HepG2 (cell line): ENCODE measurements at regions not wholly inside any gene's neighbourhood (a gene's known extent, or its start where the extent isn't known, plus 50 kb on each side); places are given as distances from the start of the nearest gene placed in this dataset.

Experiments
- ATAC-seq: fragments of 200-7000 bp; cut with Tn5 transposase; 3 replicates; pipeline ENCODE4 v1.9.1; 2020; ENCODE audit warnings: mild to moderate bottlenecking, moderate library complexity
- BruUV-seq: library from RNA; stranded (reverse); fragments of 400-500 nt; replicated peaks from 2 replicates; lab custom pipeline; 2021; lab: Mats Ljungman, UMichigan
- CTCF ChIA-PET: fragments of 300-600 bp; formaldehyde crosslinking; extraction: SDS; loops from one replicate; lab custom pipeline; 2021; ENCODE audit warnings: low total read pairs, inconsistent platforms, low intra/inter-chr PET ratio; lab: Yijun Ruan, JAX
- POLR2A ChIA-PET: fragments of 350-600 bp; sonication (Branson Sonifier 250); formaldehyde crosslinking; loops from one replicate; lab custom pipeline; 2020; ENCODE audit warnings: antibody characterized with exemption, inconsistent platforms; lab: Yijun Ruan, JAX
- DNase-seq: peaks from one replicate; pipeline ENCODE4 v3.0.0-alpha.2; 2015; ENCODE audit warnings: low spot score
- FAIRE-seq: peaks from 3 replicates; lab custom pipeline; 2011; peaks lifted over from hg19 to GRCh38; lab: Jason Lieb, UNC
- H2AFZ ChIP-seq: one replicate; pipeline ENCODE4 v1.6.1; 2011; ENCODE audit warnings: low read length, inconsistent platforms
- H3K27ac ChIP-seq: fragments of 300-600 bp; 3 replicates; pipeline ENCODE4 v1.8.0; 2011; ENCODE audit warnings: mixed run types, mild to moderate bottlenecking, mixed read lengths, low read length, inconsistent platforms; ENCODE audit not compliant: insufficient read depth; ENCODE audit errors: extremely low read length
- H3K27me3 ChIP-seq, 2 experiments: fragments of 200-600 bp in 1 of 2; 2 replicates in 1 of 2; 3 replicates in 1 of 2; pipeline versions ENCODE4 v1.6.0 to v1.8.0; 2011; ENCODE audit warnings: low read length in 2 of 2, mild to moderate bottlenecking in 2 of 2, moderate library complexity in 2 of 2, inconsistent platforms in 1 of 2; ENCODE audit not compliant: insufficient read depth in 2 of 2, control insufficient read depth in 1 of 2
- H3K36me3 ChIP-seq, 2 experiments: fragments of 200-600 bp in 1 of 2; replicated peaks in 1 of 2; 2 replicates in 1 of 2; 3 replicates in 1 of 2; pipeline versions ENCODE4 v1.5.1 to v1.8.0; 2011; ENCODE audit warnings: low read length in 2 of 2, inconsistent platforms in 1 of 2; ENCODE audit not compliant: insufficient read depth in 2 of 2, control insufficient read depth in 1 of 2
- H3K4me1 ChIP-seq: 2 replicates; pipeline ENCODE4 v1.5.1; 2012; ENCODE audit warnings: low read length, inconsistent platforms; ENCODE audit not compliant: insufficient read depth
- H3K4me2 ChIP-seq: 2 replicates; pipeline ENCODE4 v1.6.0; 2011; ENCODE audit warnings: low read depth, low read length, inconsistent platforms
- H3K4me3 ChIP-seq, 3 experiments: fragments of 200-600 bp in 1 of 3; sonication (generic), shearing (Covaris generic) in 1 of 3; replicated peaks in 1 of 3; 2 replicates each; pipeline ENCODE4 v1.5.1; 2011 to 2016; ENCODE audit warnings: low read length in 3 of 3, inconsistent platforms in 2 of 3, low read depth in 2 of 3, mild to moderate bottlenecking in 2 of 3, control low read depth in 1 of 3, mixed read lengths in 1 of 3; ENCODE audit not compliant: insufficient read depth in 1 of 3
- H3K79me2 ChIP-seq: one replicate; pipeline ENCODE4 v1.6.1; 2011; ENCODE audit warnings: low read length, inconsistent platforms; ENCODE audit not compliant: insufficient read depth
- H3K9ac ChIP-seq: 2 replicates; pipeline ENCODE4 v1.6.0; 2011; ENCODE audit warnings: mild to moderate bottlenecking, low read depth, low read length, inconsistent platforms; ENCODE audit not compliant: insufficient read depth
- H3K9me3 ChIP-seq: 2 replicates; pipeline ENCODE4 v1.5.1; 2012; ENCODE audit warnings: mild to moderate bottlenecking, low read length
- H4K20me1 ChIP-seq: 2 replicates; pipeline ENCODE4 v1.6.0; 2011; ENCODE audit warnings: inconsistent platforms, mild to moderate bottlenecking, low read length, moderate library complexity; ENCODE audit not compliant: insufficient read depth
- FOSL2 ChIP-seq: sonication (generic); formaldehyde crosslinking; IDR thresholded peaks from 2 replicates; pipeline ENCODE4 v1.4.0; 2020; ENCODE audit warnings: missing genetic modification reagents
- MXD4 ChIP-seq: IDR thresholded peaks from 2 replicates; pipeline ENCODE4 v1.6.1; 2016; ENCODE audit warnings: mild to moderate bottlenecking, missing biosample characterization, missing genetic modification reagents
- WGBS: methylation state at CpG from one replicate; pipeline ENCODE4 v1.1.6; 2017; ENCODE audit warnings: low lambda C conversion rate; 5-methylcytosine and 5-hydroxymethylcytosine counted together
- in situ Hi-C: cut with HindIII; loops from 2 replicates; pipeline ENCODE4 v1.10.0; 2017; ENCODE audit warnings: low pct_unique_long_range_greater_than_20kb; ENCODE audit not compliant: extremely low pct_ligation_motif_present
- intact Hi-C: fragments of 100-400 bp; cut with micrococcal nuclease; formaldehyde crosslinking; loops from one replicate; pipeline ENCODE4 v1.10.0; 2022; ENCODE audit not compliant: unreplicated experiment
- TF ChIP-seq, protein P1 (sequence below): sonication (generic); formaldehyde crosslinking; IDR thresholded peaks from 2 replicates; pipeline ENCODE4 v1.4.0; 2020; ENCODE audit warnings: low read depth, mild to moderate bottlenecking, missing genetic modification reagents

DNA sequence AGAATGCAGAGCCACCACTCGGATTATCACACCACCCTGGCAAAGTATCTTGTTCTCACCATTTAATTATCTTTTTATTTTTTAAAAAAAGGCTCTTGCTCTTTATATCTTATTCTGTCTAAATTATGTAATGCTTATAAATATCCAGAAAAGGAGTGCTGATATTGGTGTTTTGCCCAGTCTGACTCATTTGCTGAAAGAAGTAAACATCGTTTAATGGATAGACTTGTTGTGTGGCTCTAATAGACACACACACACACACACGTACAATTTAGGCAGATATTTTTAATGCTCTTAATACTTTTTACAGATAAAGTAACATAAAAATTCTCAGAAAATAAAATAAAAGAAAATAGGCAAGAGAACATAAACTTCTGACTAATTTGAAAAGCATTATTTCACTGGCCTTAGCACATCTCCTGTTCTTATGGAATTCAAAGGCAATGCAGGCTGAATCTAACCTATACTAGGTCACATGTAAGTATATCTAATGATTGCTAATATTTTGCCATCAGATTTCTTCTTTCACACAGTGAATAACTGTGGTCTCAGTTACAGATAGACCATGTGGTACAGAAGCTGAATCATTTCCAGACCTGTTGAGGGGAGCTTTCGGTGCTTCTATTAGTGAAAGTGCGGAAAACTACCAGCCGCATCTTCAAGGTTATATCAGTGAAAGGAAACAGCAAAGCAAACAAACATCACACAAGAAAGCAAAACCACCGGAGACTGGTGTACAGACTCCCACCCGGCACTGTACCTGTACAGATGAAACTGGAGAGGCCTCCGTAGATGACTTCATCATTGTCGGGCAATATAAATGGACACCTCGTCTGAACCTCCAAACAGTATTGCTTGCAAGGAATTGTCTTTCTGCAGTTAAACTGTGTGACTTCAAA lies 642.1 kb upstream of the ARGLU1 start (continued):
- TF ChIP-seq, protein P1, sequence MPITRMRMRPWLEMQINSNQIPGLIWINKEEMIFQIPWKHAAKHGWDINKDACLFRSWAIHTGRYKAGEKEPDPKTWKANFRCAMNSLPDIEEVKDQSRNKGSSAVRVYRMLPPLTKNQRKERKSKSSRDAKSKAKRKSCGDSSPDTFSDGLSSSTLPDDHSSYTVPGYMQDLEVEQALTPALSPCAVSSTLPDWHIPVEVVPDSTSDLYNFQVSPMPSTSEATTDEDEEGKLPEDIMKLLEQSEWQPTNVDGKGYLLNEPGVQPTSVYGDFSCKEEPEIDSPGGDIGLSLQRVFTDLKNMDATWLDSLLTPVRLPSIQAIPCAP (CRISPR knock-in tag): no peak
- TF ChIP-seq, all 625 proteins: peak for 0

DNA sequence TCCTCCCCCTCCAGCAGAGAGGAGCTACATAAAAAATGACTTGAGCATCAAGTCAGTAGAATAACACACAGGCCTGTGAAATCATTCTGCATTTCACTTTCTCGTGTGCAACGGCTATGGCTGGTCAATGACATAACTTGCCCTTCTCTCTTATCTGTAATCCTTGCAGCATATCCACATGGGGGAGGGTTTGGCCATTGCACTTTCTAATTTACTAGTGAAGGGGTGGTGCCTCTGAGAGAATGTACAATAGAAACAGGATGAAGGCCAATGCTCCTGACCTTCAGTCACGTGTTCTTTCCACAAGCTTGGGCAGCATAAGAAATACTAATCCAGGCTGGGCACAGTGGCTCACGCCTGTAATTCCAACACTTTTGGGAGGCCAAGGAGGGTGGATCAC lies 641.0 kb upstream of the ARGLU1 start:
- Histone ChIP-seq H3K27ac (no peak overlapping the region), H2AFZ (no peak overlapping the region), H3K4me3 (no peak overlapping the region), H3K4me1 (no peaks in the 10 kb centered on the region), H3K9ac (no peak overlapping the region), H3K36me3 (no peaks in the 10 kb centered on the region), H3K4me2 (no peak overlapping the region), H3K9me3 (no peaks in the 10 kb centered on the region), H3K27me3 (peaks cover 0 to 12% of the 10 kb centered on the region in 2 experiments; a peak in 2 of 5 replicates), H4K20me1 (no peaks in the 10 kb centered on the region), H3K79me2 (no peaks in the 10 kb centered on the region)
- TF ChIP-seq FOSL2 (CRISPR knock-in tag) (no peak), MXD4 (no peak)
- ATAC-seq (no peak), DNase-seq (no peak), FAIRE-seq (no peak)
- in situ Hi-C loops: loop anchor here (5.0 to 25.0 kb wide), 2 partner anchors 443 to 653 kb away; a partner anchor contains a TSS
- WGBS: 14% methylated on average over 4 of the region's 4 CpGs
- ChIA-PET CTCF (no interaction called here), POLR2A (no interaction called here)
- BruUV-seq: no TSS peak
- intact Hi-C loops: no loop called here
